CD8-positive, alpha-beta memory T cell (primary cell): ENCODE measurements at regions not wholly inside any gene's neighbourhood (a gene's known extent, or its start where the extent isn't known, plus 50 kb on each side); places are given as distances from the start of the nearest gene placed in this dataset.

Experiments
- CTCF ChIA-PET: fragments of 350-600 bp; sonication (Branson Sonifier 250); formaldehyde crosslinking; loops from one replicate; lab custom pipeline; 2021; ENCODE audit warnings: antibody characterized with exemption; lab: Charles Lee
- POLR2A ChIA-PET: fragments of 350-600 bp; sonication (Branson Sonifier 250); formaldehyde crosslinking; loops from one replicate; lab custom pipeline; 2021; ENCODE audit warnings: antibody characterized with exemption; lab: Charles Lee
- DNase-seq, 5 donors: peaks; one replicate each; pipeline versions ENCODE4 v3.0.0 to v3.0.0-alpha.2; 2020 to 2022; ENCODE audit warnings: mixed read lengths in 1 of 5
- H3K27ac ChIP-seq: one replicate; pipeline ENCODE4 v1.7.0; 2013; ENCODE audit warnings: low read depth, mild to moderate bottlenecking, low read length, moderate library complexity
- H3K27me3 ChIP-seq: 2 replicates; pipeline ENCODE4 v1.7.0; 2013; ENCODE audit warnings: low read length, mild to moderate bottlenecking; ENCODE audit not compliant: insufficient read depth, poor library complexity, severe bottlenecking
- H3K36me3 ChIP-seq: 2 replicates; pipeline ENCODE4 v1.7.0; 2013; ENCODE audit warnings: mild to moderate bottlenecking, low read length, moderate library complexity; ENCODE audit not compliant: insufficient read depth
- H3K4me1 ChIP-seq: 2 replicates; pipeline ENCODE4 v1.7.0; 2013; ENCODE audit warnings: mild to moderate bottlenecking, low read length, moderate library complexity; ENCODE audit not compliant: insufficient read depth
- H3K4me3 ChIP-seq: 2 replicates; pipeline ENCODE4 v1.7.0; 2013; ENCODE audit warnings: mild to moderate bottlenecking, low read length
- H3K9me3 ChIP-seq: 2 replicates; pipeline ENCODE4 v1.7.0; 2013; ENCODE audit warnings: mild to moderate bottlenecking, low read length
- H3K27ac Mint-ChIP-seq, 8 donors: one replicate each; pipeline ENCODE4 v1.8.0; 2020 to 2021; ENCODE audit warnings: mixed read lengths in 8 of 8, mild to moderate bottlenecking in 6 of 8, inconsistent platforms in 3 of 8, moderate library complexity in 3 of 8
- H3K27me3 Mint-ChIP-seq, 2 donors: one replicate each; pipeline ENCODE4 v1.8.0; 2020 to 2021; ENCODE audit warnings: mixed read lengths in 2 of 2, mild to moderate bottlenecking in 1 of 2, moderate library complexity in 1 of 2
- H3K36me3 Mint-ChIP-seq, 3 donors: one replicate each; pipeline ENCODE4 v1.8.0; 2020 to 2021; ENCODE audit warnings: mixed read lengths in 3 of 3, inconsistent platforms in 1 of 3, mild to moderate bottlenecking in 1 of 3
- H3K4me1 Mint-ChIP-seq, 3 donors: one replicate each; pipeline ENCODE4 v1.8.0; 2020 to 2021; ENCODE audit warnings: mixed read lengths in 3 of 3, inconsistent platforms in 1 of 3, mild to moderate bottlenecking in 1 of 3
- H3K4me3 Mint-ChIP-seq, 7 donors: one replicate each; pipeline ENCODE4 v1.8.0; 2020 to 2021; ENCODE audit warnings: mixed read lengths in 7 of 7, mild to moderate bottlenecking in 6 of 7, moderate library complexity in 4 of 7, inconsistent platforms in 2 of 7
- H3K9me3 Mint-ChIP-seq, 5 donors: one replicate each; pipeline ENCODE4 v1.8.0; 2020 to 2022; ENCODE audit warnings: mixed read lengths in 5 of 5, mild to moderate bottlenecking in 3 of 5, moderate library complexity in 2 of 5, inconsistent platforms in 1 of 5

DNA sequence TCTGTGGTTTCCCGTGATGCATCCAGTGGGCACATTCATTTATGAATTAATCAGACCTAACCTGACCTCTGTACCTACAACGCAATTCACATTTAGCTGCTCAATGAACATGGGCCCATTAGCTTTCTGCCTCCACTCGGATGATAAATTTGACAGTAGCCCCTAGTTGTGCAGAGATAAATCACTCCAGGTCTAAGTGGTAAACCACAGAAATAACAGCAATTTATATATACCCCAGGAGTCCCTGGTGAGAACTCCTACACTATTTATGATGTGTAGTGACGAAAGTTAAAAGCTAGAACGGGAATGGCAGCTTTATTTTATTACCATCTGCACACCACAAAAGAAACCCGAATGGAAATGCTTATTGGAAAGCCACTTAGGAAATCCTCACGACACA is 371.5 kb downstream of the HAPSTR1 start:
- no peak for DNase-seq
- Histone ChIP-seq H3K36me3 (no peaks in the 10 kb centered on the region), H3K4me1 (no peaks in the 10 kb centered on the region), H3K9me3 (no peaks in the 10 kb centered on the region), H3K27me3 (no peaks in the 10 kb centered on the region), H3K4me3 (no peak overlapping the region), H3K27ac (no peak overlapping the region)
- CTCF ChIA-PET = no interaction called here
- H3K36me3 Mint-ChIP-seq = no peaks in the 10 kb centered on the region
- POLR2A ChIA-PET = no interaction called here
- H3K4me3 Mint-ChIP-seq = no peak overlapping the region
- peaks cover 0 to 2% (median 0%) of the 10 kb centered on the region in 5 donors for H3K9me3 Mint-ChIP-seq
- no peaks in the 10 kb centered on the region for H3K27me3 Mint-ChIP-seq
- no peak overlapping the region for H3K27ac Mint-ChIP-seq
- no peaks in the 10 kb centered on the region for H3K4me1 Mint-ChIP-seq

DNA sequence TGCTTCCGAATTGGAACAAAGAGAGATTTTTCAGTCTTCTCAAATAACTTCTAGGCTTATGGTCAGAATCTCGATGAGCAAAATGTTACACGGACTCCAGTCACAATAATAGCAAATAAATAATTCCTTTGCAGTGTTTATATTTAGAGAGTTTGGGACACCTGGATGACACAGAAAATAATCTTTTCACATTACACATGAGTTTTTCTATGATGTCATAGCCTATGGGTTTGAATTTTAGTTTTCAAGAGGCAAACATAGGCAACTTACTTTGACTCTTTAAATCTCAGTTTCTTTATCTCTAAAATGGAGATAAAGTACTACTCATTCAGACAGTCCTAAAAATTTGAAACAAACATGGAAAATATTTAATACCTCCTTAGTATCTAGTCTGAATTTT is 372.0 kb downstream of the HAPSTR1 start:
- Mint-ChIP-seq H3K27ac (no peak overlapping the region), H3K9me3 (peaks cover 0 to 2% (median 0%) of the 10 kb centered on the region in 5 donors), H3K4me3 (no peak overlapping the region), H3K36me3 (no peaks in the 10 kb centered on the region), H3K4me1 (no peaks in the 10 kb centered on the region), H3K27me3 (no peaks in the 10 kb centered on the region)
- DNase-seq = no peak
- Histone ChIP-seq H3K4me1 (no peaks in the 10 kb centered on the region), H3K36me3 (no peaks in the 10 kb centered on the region), H3K4me3 (no peak overlapping the region), H3K27me3 (no peaks in the 10 kb centered on the region), H3K9me3 (no peaks in the 10 kb centered on the region), H3K27ac (no peak overlapping the region)
- CTCF ChIA-PET = no interaction called here
- POLR2A ChIA-PET = no interaction called here

DNA sequence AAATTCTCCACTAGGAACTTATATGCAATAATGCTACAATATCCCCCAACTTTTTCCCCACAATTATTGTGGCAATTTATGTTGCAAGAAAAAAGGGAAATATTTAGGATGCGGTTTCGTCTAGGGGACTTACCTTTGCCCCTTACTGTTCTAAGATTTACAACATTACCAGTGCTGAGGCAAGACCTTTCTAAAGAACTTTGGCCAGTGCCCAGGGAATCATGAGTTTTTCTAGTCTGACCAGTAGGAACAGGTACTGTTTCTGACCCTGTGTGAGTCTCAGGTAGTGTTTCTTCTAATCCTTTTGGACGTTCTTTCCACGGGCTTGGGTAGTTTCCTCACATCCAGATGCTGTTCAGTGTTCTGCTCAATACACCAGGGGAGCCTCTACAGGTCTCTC is 373.7 kb downstream of the HAPSTR1 start:
- H3K4me1 ChIP-seq = no peaks in the 10 kb centered on the region
- no peak overlapping the region for H3K27ac ChIP-seq
- Mint-ChIP-seq H3K27me3 (no peaks in the 10 kb centered on the region), H3K36me3 (no peaks in the 10 kb centered on the region), H3K27ac (no peak overlapping the region), H3K4me1 (no peaks in the 10 kb centered on the region), H3K9me3 (peaks cover 0 to 7% (median 0%) of the 10 kb centered on the region in 5 donors), H3K4me3 (no peak overlapping the region)
- no peak for DNase-seq
- ChIA-PET POLR2A (no interaction called here), CTCF (no interaction called here)
- no peaks in the 10 kb centered on the region for H3K9me3 ChIP-seq
- no peaks in the 10 kb centered on the region for H3K36me3 ChIP-seq
- H3K4me3 ChIP-seq = no peak overlapping the region
- H3K27me3 ChIP-seq = no peaks in the 10 kb centered on the region

DNA sequence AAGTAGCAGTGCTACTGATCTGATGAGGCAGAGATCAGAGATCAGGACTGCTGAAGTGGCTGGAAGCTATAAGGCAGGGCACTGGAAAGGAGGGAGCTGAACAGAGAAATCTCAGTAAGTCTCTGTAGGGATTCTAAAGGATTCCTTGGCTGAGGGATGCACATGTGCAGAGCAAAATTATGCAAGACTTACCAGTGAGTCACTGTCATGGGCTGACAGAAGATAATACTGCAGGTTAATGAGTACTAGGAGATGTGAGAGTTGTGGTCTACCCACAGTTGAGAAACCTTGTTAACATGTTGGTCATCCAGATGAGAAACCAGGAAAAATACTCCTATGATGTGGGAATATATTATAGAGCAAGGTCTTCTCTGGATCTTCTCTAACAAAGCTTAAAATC is 378.1 kb downstream of the HAPSTR1 start:
- CTCF ChIA-PET = no interaction called here
- H3K27ac Mint-ChIP-seq = no peak overlapping the region

DNA sequence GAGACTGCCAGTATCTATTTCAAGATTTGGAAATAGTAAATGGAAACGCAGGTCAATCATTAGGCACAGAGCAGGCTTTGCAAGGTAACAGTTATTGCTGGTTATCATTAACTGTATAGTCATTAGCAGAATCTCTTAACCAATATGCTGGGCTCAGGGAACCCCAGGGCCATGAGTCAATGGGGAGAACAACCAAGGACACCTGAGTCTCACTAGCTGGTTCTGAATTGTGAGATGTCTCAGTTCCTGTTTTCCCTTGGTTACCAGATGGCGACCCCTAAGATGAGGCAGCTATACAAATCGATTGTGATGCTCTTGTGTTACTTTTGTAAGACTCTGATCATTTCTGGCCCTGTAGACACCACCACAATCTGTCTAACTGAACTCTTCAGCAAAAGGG is 385.3 kb downstream of the HAPSTR1 start:
- H3K27ac ChIP-seq = no peak overlapping the region
- no peaks in the 10 kb centered on the region for H3K4me1 ChIP-seq
- ChIA-PET CTCF (no interaction called here), POLR2A (no interaction called here)
- no peak overlapping the region for H3K4me3 Mint-ChIP-seq
- no peak for DNase-seq
- H3K27ac Mint-ChIP-seq = no peak overlapping the region
- no peaks in the 10 kb centered on the region for H3K36me3 Mint-ChIP-seq
- H3K9me3 ChIP-seq = no peaks in the 10 kb centered on the region
- H3K4me1 Mint-ChIP-seq = no peaks in the 10 kb centered on the region
- H3K27me3 Mint-ChIP-seq = no peaks in the 10 kb centered on the region
- peaks cover 0 to 4% (median 2%) of the 10 kb centered on the region in 5 donors for H3K9me3 Mint-ChIP-seq
- no peaks in the 10 kb centered on the region for H3K36me3 ChIP-seq
- no peak overlapping the region for H3K4me3 ChIP-seq
- no peaks in the 10 kb centered on the region for H3K27me3 ChIP-seq

More for the DNA sequence above, 378.1 kb downstream of the HAPSTR1 start:
- Histone ChIP-seq H3K4me1 (no peaks in the 10 kb centered on the region), H3K27me3 (no peaks in the 10 kb centered on the region), H3K9me3 (no peaks in the 10 kb centered on the region), H3K36me3 (no peaks in the 10 kb centered on the region), H3K4me3 (no peak overlapping the region), H3K27ac (no peak overlapping the region)
- DNase-seq = no peak
- POLR2A ChIA-PET = no interaction called here
- H3K4me3 Mint-ChIP-seq = no peak overlapping the region
- H3K4me1 Mint-ChIP-seq = no peaks in the 10 kb centered on the region
- no peaks in the 10 kb centered on the region for H3K27me3 Mint-ChIP-seq
- H3K9me3 Mint-ChIP-seq = peaks cover 0 to 7% (median 0%) of the 10 kb centered on the region in 5 donors
- no peaks in the 10 kb centered on the region for H3K36me3 Mint-ChIP-seq

GRCh38 chr16:9479008-9479407 is 387.6 kb downstream of the HAPSTR1 start:
- no peaks in the 10 kb centered on the region for H3K4me1 ChIP-seq
- no peak overlapping the region for H3K4me3 Mint-ChIP-seq
- H3K27ac Mint-ChIP-seq = no peak overlapping the region
- H3K36me3 ChIP-seq = no peaks in the 10 kb centered on the region
- no peak overlapping the region for H3K4me3 ChIP-seq
- H3K27ac ChIP-seq = no peak overlapping the region
- no peaks in the 10 kb centered on the region for H3K36me3 Mint-ChIP-seq
- POLR2A ChIA-PET = no interaction called here
- CTCF ChIA-PET = no interaction called here
- H3K27me3 ChIP-seq = no peaks in the 10 kb centered on the region
- no peak for DNase-seq
- no peaks in the 10 kb centered on the region for H3K4me1 Mint-ChIP-seq
- no peaks in the 10 kb centered on the region for H3K9me3 ChIP-seq
- H3K9me3 Mint-ChIP-seq = peaks cover 0 to 4% (median 2%) of the 10 kb centered on the region in 5 donors
- no peaks in the 10 kb centered on the region for H3K27me3 Mint-ChIP-seq

- no peaks in the 10 kb centered on the region for H3K4me1 ChIP-seq
- ChIA-PET POLR2A (no interaction called here), CTCF (no interaction called here)
Measured at GRCh38 chr16:9480503-9480902, 389.1 kb downstream of the HAPSTR1 start.

DNA sequence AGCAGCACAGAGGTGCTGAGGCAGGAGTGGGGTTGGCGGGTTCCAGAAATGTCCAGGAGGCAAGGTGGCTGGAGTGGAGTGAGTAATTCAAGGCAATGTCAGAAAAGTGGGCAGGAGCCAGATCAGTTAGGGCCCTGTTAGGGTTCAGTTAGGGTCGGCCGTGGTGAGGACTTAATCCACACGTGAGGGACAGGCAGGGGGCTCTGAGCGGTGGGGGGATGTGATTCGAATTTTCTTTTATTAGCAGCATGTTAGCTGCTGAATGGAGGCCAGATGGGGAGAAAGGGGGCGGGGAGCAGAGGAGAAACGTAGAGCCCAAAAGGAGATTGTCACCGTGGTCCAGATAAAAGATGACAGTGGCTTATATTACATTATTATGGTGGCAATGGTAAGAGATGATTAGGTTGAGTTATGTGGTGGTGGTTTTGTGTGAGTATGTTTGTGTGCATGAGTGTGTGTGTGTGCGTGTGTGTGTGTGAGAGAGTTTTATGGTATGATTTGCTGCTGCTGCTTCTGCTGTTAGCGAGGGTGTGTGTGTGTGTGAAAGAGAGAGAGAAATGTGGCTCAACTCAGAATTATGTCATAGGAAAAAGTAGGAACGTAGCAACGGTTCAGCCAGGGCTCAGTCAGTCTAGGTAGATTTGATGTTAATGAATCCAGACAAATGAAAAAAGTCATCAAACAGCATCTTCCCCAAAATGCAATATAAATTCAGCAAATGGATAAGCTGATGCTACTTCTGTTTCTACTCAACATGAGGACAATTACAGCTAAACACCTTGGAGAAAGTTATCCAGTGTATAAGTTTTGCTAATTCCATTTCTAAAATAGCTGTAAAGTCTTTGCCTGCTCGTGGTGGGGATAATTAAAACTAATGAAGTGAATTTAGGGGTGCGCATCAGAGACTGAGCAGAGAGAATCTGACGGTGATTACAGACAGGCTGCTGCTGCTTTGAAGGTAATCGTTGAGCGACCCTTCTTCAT is 390.6 kb downstream of the HAPSTR1 start:
- ChIA-PET CTCF (no interaction called here), POLR2A (no interaction called here)
- no peaks in the 10 kb centered on the region for H3K36me3 Mint-ChIP-seq
- no peak for DNase-seq
- no peaks in the 10 kb centered on the region for H3K4me1 ChIP-seq
- H3K4me3 Mint-ChIP-seq = no peak overlapping the region
- H3K27ac Mint-ChIP-seq = no peak overlapping the region
- no peaks in the 10 kb centered on the region for H3K27me3 Mint-ChIP-seq
- peaks cover 0 to 4% (median 0%) of the 10 kb centered on the region in 5 donors for H3K9me3 Mint-ChIP-seq
- no peak overlapping the region for H3K27ac ChIP-seq
- peaks cover 4% of the 10 kb centered on the region for H3K27me3 ChIP-seq
- H3K9me3 ChIP-seq = no peaks in the 10 kb centered on the region
- no peak overlapping the region for H3K4me3 ChIP-seq
- no peaks in the 10 kb centered on the region for H3K4me1 Mint-ChIP-seq
- no peaks in the 10 kb centered on the region for H3K36me3 ChIP-seq

More at GRCh38 chr16:9480503-9480902, 389.1 kb downstream of the HAPSTR1 start:
- H3K4me3 ChIP-seq = no peak overlapping the region
- no peak overlapping the region for H3K27ac ChIP-seq
- Mint-ChIP-seq H3K36me3 (no peaks in the 10 kb centered on the region), H3K4me1 (no peaks in the 10 kb centered on the region), H3K4me3 (no peak overlapping the region), H3K9me3 (peaks cover 0 to 4% (median 0%) of the 10 kb centered on the region in 5 donors), H3K27me3 (no peaks in the 10 kb centered on the region), H3K27ac (no peak overlapping the region)
- no peak for DNase-seq
- no peaks in the 10 kb centered on the region for H3K36me3 ChIP-seq
- H3K9me3 ChIP-seq = no peaks in the 10 kb centered on the region
- H3K27me3 ChIP-seq = no peaks in the 10 kb centered on the region
